ENCODE measurements at regions not wholly inside any gene's neighbourhood (a gene's known extent, or its start where the extent isn't known, plus 50 kb on each side); places are given as distances from the start of the nearest gene placed in this dataset.
"Not testable (repeated sequence)": the region's sequence is repeated elsewhere in the genome, so short reads cannot be mapped to it uniquely, and the experiment has no call there.

DNA sequence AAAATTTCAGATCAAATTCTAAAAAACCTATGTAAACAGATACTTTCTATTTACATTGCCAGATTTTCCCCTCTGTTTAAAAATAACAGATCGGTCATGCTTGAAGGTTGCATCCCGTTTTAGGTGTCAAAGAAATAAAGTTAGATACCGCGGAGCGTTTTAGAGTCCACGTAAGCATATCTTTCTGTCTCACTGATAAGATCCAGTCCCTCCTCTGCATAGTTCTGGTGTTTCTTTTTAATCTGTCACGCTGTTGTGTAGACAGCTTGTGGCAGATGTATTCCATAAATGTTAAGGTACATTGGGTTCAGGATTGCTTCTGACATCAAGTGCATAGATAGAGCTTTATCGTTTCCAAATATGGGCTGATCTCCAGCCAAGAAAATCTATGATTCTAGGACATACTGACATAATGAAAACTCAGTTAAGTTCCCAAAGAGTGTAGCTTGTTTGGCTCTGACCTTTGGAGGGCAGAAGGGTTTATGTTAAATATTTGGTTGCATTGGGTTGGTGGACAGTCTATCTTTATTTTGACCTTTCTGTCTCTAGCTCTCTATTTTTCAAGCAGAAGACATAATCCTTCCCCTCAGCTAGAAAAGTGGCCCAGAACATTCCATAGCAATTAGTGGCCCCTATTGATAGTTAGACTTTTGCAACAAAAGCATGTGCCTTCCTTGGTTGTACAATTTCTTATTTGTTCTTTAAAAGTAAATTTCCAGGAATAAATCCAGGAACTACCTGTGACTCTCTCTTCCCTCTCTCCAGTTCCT, 376.6 kb upstream of the SMIM30 start:
- TF ChIP-seq, protein P1, sequence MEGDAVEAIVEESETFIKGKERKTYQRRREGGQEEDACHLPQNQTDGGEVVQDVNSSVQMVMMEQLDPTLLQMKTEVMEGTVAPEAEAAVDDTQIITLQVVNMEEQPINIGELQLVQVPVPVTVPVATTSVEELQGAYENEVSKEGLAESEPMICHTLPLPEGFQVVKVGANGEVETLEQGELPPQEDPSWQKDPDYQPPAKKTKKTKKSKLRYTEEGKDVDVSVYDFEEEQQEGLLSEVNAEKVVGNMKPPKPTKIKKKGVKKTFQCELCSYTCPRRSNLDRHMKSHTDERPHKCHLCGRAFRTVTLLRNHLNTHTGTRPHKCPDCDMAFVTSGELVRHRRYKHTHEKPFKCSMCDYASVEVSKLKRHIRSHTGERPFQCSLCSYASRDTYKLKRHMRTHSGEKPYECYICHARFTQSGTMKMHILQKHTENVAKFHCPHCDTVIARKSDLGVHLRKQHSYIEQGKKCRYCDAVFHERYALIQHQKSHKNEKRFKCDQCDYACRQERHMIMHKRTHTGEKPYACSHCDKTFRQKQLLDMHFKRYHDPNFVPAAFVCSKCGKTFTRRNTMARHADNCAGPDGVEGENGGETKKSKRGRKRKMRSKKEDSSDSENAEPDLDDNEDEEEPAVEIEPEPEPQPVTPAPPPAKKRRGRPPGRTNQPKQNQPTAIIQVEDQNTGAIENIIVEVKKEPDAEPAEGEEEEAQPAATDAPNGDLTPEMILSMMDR (IDR thresholded peaks at IDR 0.05), result not testable (repeated sequence)
- not testable (repeated sequence) for TF ChIP-seq POLR2A (IDR thresholded peaks at IDR 0.05)

All from breast epithelium (tissue), 3 donors.